Kidney (tissue), 13 donors: ENCODE measurements at regions not wholly inside any gene's neighbourhood (a gene's known extent, or its start where the extent isn't known, plus 50 kb on each side); places are given as distances from the start of the nearest gene placed in this dataset.
"Not testable (repeated sequence)": the region's sequence is repeated elsewhere in the genome, so short reads cannot be mapped to it uniquely, and the experiment has no call there.

Source experiments
- DNase-seq, 5 donors: peaks; one replicate each; pipeline ENCODE4 v3.0.0-alpha.2; 2013 to 2020
- FAIRE-seq: peaks from 2 replicates; lab custom pipeline; 2012; peaks lifted over from hg19 to GRCh38; lab: Jason Lieb, UNC
- H3K27ac ChIP-seq, 2 donors: one replicate each; pipeline ENCODE4 v1.7.0; 2013; ENCODE audit warnings: low read depth in 2 of 2, low read length in 2 of 2, inconsistent platforms in 1 of 2
- H3K27me3 ChIP-seq: one replicate; pipeline ENCODE4 v1.7.1; 2013; ENCODE audit warnings: low read length, inconsistent platforms; ENCODE audit not compliant: control insufficient read depth, insufficient read depth
- H3K36me3 ChIP-seq, 3 donors: one replicate each; pipeline versions ENCODE4 v1.7.0 to v1.7.1; 2013; ENCODE audit warnings: low read length in 3 of 3, control low read depth in 1 of 3, inconsistent platforms in 1 of 3; ENCODE audit not compliant: insufficient read depth in 3 of 3, control insufficient read depth in 2 of 3
- H3K4me1 ChIP-seq, 3 donors: one replicate each; pipeline versions ENCODE4 v1.7.0 to v1.7.1; 2013; ENCODE audit warnings: low read length in 3 of 3, inconsistent platforms in 1 of 3, low read depth in 1 of 3; ENCODE audit not compliant: control insufficient read depth in 2 of 3, insufficient read depth in 2 of 3
- H3K4me3 ChIP-seq, 3 donors: one replicate each; pipeline versions ENCODE4 v1.7.0 to v1.8.1; 2013; ENCODE audit warnings: low read length in 3 of 3, control low read depth in 1 of 3, inconsistent platforms in 1 of 3
- H3K9ac ChIP-seq, 3 donors: one replicate each; pipeline versions ENCODE4 v1.7.0 to v1.7.1; 2013; ENCODE audit warnings: low read length in 3 of 3, control low read depth in 1 of 3, inconsistent platforms in 1 of 3
- H3K9me3 ChIP-seq, 3 donors: one replicate each; pipeline versions ENCODE4 v1.7.0 to v1.7.1; 2013; ENCODE audit warnings: low read length in 3 of 3, control low read depth in 1 of 3, inconsistent platforms in 1 of 3; ENCODE audit not compliant: control insufficient read depth in 2 of 3, insufficient read depth in 1 of 3
- CTCF ChIP-seq: IDR thresholded peaks from 3 replicates; pipeline ENCODE4 v1.5.1; 2012; ENCODE audit warnings: mild to moderate bottlenecking, moderate library complexity, borderline replicate concordance; ENCODE audit not compliant: insufficient read depth; ENCODE audit errors: extremely low read depth
- intact Hi-C: fragments of 100-400 bp; cut with DNase I; formaldehyde crosslinking; loops from one replicate; pipeline ENCODE4 v1.11.1; 2022
- donor health status: control.
- donor health status: control.
- donor health status: control.
- donor health status: control.
- donor health status: control.
- donor health status: DM: yes; HTN: yes; CAD: no.
- donor health status: Normal renal cell carcinoma (clear cell type).

- Histone ChIP-seq H3K27ac (peak overlapping the region; percentile 75 to 82), H3K36me3 (no peaks in the 10 kb centered on the region), H3K9ac (peak overlapping the region; percentile 26 to 78 (median 35)), H3K27me3 (no peaks in the 10 kb centered on the region), H3K9me3 (no peaks in the 10 kb centered on the region), H3K4me1 (peaks cover 10 to 11% (median 11%) of the 10 kb centered on the region in 3 donors), H3K4me3 (peak overlapping the region; percentile 17 to 52 (median 21))
- DNase-seq (peak in 3 of 5 donors; percentile 66 to 92 (median 91)), FAIRE-seq (no peak)
- TF ChIP-seq CTCF = no peak
- intact Hi-C loops = no loop called here
Observed at GRCh38 chr10:31134311-31134952, 102.8 kb upstream of the ZNF438 start.

GRCh38 chr10:31135171-31135570, 103.5 kb upstream of the ZNF438 start:
- Histone ChIP-seq H3K4me3 (peak overlapping the region in 2 of 3 donors; percentile 13 to 16), H3K9me3 (no peaks in the 10 kb centered on the region), H3K36me3 (no peaks in the 10 kb centered on the region), H3K27me3 (no peaks in the 10 kb centered on the region), H3K9ac (no peak overlapping the region), H3K27ac (no peak overlapping the region), H3K4me1 (peaks cover 10 to 11% (median 11%) of the 10 kb centered on the region in 3 donors)
- DNase-seq (peak in 2 of 5 donors; percentile 17 to 35), FAIRE-seq (no peak)
- intact Hi-C loops = no loop called here
- TF ChIP-seq CTCF = no peak

GRCh38 chr10:31135791-31136190, 104.1 kb upstream of the ZNF438 start:
- intact Hi-C loops, H3K4me3 ChIP-seq, H3K9ac ChIP-seq, H3K27ac ChIP-seq, H3K36me3 ChIP-seq, H3K27me3 ChIP-seq, H3K9me3 ChIP-seq, DNase-seq, FAIRE-seq: not testable (repeated sequence)
- H3K4me1 ChIP-seq = peaks cover 10 to 11% (median 11%) of the 10 kb centered on the region in 3 donors

GRCh38 chr10:31136386-31136785, 104.7 kb upstream of the ZNF438 start:
- Histone ChIP-seq H3K4me1 (peaks cover 10 to 11% (median 11%) of the 10 kb centered on the region in 3 donors), H3K4me3 (no peak overlapping the region), H3K27me3 (no peaks in the 10 kb centered on the region), H3K27ac (no peak overlapping the region), H3K9ac (no peak overlapping the region), H3K9me3 (no peaks in the 10 kb centered on the region), H3K36me3 (no peaks in the 10 kb centered on the region)
- DNase-seq = no peak
- no peak for FAIRE-seq
- no peak for TF ChIP-seq CTCF
- intact Hi-C loops = no loop called here
